Lung microvascular endothelial cell (primary cell): ENCODE measurements at regions not wholly inside any gene's neighbourhood (a gene's known extent, or its start where the extent isn't known, plus 50 kb on each side); places are given as distances from the start of the nearest gene placed in this dataset.

Source experiments
- DNase-seq, 2 donors: peaks; one replicate each; pipeline versions ENCODE4 v3.0.0 to v3.0.0-alpha.2; 2010; ENCODE audit warnings: low read depth in 2 of 2

DNA sequence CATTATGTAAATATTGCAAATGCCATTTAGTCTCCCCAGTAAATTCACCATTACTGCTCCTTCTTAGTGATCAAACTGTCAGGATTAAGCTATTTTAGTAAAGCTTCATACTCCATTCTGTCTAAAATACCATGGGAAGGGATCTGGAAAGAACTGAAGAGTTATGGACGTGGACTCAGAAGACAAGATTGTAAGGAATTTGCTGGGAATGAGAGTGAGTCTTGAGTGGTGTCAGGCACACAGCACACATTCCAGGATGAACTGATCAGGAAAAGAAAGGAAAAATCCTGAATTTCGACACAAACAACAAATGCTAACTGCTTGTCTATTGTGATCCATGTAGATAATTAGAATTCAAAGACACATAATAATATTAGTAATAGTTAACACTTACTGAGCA, 311.0 kb downstream of the CENPC start:
- DNase-seq, result no peak

- DNase-seq, result no peak
Observed at GRCh38 chr4:67229148-67229547, 316.2 kb downstream of the CENPC start.

GRCh38 chr4:67220861-67221260, 324.4 kb downstream of the CENPC start:
- no peak for DNase-seq

DNA sequence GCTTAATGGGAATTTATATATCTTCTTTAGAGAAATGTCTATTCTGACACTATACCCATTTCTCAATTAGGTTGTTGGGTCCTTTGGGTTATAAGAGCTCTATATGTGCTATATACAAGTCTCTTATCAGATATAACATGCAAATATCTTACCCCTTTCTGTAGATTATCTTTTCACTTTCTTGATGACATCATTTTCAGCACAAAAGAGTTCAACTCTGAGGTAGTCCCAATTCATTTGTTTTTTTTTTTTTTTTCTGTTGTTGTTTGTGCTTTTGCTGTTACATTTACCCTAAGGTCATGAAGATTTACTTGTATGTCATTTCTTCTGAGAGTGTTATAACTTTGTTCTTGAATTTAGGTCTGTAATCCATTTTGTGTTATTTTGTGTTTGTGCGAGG, 326.4 kb downstream of the CENPC start:
- no peak for DNase-seq

- DNase-seq, result no peak
Observed at GRCh38 chr4:67207941-67208441, 337.3 kb downstream of the CENPC start.

DNA sequence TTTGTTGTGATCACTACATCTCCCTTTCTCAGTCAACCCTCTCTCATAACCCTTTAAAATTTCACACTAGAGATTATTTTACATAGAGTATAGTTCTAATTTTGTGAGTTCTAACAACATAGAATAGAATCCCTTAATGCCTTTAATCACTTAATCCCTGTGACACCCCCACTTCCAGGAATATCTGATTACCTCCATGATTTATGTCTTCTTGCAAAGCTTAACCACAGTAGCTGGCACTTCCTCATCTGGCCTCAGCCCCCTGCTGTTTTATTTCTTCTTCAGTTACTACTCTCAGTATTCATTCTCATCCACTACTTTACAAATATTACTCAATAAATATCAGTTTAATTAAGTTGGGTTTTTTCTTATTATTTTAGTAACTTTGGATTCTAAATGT, 340.9 kb downstream of the CENPC start:
- no peak for DNase-seq

DNA sequence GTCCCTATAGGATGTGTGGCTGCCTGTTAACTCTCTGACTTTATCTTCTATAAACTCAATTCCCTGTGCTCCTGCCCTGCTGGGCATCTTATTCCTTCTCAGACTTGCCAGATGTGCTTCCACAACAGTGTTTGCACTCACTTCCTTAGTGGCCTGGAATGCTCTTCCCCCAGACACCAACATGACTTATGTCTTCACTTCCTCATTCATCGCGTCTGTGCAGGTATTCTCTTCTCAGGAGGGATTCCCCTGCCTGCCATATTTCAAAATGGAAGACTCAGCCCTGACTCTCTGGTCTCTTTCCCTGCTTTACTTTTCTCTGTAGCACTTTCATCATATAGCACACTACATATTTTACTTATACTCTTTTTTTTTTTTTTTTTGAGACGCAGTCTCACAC, 344.0 kb downstream of the CENPC start:
- no peak for DNase-seq

- peak; percentile 8 to 17 for DNase-seq
Observed at GRCh38 chr4:67198727-67199126, 346.6 kb downstream of the CENPC start.

DNA sequence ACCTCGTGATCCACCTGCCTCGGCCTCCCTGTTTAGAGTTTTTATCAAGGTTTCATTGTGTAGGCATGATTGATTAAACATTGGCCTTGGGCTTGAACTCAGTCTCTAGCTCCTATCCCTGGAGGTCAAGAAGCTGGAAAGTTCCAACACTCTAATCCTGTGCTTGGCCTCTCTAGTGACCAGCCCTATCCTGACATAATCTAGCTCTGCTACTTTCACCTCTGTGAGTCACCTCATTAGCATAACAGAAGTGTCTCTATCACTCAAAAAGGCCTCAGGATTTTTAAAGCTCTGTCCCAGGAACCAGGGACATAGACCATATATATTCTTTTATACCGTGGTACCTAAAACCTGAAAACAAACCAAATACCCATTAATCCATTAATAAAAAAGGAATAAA, 377.5 kb downstream of the CENPC start:
- DNase-seq, result no peak

GRCh38 chr4:67162690-67163089, 382.6 kb downstream of the CENPC start:
- no peak for DNase-seq

- no peak for DNase-seq
Observed at GRCh38 chr4:67161311-67161710, 384.0 kb downstream of the CENPC start.

GRCh38 chr4:67160394-67160793, 384.9 kb downstream of the CENPC start:
- no peak for DNase-seq

DNA sequence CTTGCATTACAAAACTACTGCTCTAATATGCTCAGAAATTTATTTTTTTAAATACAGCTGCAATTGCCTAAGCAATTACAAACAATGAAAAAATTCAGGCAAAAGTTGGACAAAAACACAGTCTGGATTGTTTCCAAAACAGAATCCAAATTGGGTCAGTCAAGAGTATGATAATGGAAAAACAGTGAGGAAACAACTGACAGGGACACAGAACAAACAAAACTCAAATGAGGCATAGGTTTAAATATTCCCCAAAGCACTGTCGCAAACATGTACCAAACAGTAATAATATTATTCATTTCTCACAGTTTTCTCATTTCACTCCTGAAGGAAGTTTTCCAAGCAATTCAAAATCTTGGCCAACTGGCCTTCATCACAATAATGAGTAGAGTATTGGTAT, 386.6 kb downstream of the CENPC start:
- no peak for DNase-seq

DNA sequence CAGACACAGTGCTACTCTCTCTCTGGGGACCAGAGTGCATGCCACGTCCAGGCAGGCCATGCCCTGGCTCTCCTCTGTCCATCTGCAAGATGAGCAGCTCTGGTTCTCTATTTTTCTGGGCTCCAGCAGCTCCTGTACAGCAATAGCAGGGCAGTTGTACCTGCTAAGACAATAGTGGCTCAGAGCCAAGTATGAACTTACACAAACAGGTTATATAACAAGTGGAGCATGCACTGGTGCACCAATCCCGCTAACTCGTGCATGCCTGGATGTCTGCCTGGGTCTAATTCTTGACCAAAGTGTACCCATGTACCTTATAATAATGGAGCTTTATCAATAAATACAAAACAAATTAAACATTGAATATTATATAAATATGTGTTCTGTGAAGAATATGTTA, 392.3 kb downstream of the CENPC start:
- DNase-seq, result peak in 1 of 2 donors; percentile 32

DNA sequence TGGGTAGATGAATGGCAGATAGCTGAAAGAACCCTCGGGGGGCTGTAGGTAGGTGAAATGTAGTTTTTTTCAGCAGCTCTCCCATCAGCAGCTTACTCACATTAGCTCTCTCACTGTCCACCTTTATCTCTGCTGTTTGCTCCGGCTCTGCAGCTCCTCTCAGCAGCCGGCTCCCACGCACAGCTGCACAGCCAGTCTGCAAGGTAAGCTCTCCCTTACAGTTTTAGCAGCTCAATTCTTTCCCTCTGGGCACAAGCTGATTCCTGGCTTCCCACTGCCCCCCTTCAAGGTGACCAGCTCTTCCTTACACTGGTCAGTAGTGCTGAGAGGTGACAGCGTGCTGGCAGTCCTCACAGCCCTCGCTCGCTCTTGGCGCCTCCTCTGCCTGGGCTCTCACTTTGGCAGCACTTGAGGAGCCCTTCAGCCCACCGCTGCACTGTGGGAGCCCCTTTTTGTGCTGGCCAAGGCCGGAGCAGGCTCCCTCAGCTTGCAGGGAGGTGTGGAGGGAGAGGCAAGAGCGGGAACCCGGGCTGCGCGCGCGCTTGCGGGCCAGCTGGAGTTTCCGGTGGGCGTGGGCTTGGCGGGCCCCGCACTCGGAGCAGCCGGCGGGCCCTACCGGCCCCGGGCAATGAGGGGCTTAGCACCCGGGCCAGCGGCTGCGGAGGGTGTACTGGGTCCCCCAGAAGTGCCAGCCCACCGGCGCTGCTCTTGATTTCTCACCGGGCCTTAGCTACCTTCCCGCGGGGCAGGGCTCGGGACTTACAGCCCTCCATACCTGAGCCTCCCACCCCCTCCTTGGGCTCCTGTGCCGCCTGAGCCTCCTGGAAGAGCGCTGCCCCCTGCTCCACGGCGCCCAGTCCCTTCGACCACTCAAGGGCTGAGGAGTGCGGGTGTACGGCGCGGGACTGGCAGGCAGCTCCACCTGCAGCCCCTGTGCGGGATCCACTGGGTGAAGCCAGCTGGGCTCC, 393.6 kb downstream of the CENPC start:
- no peak for DNase-seq

- DNase-seq, result no peak
Observed at GRCh38 chr4:67141586-67141985, 403.7 kb downstream of the CENPC start.

GRCh38 chr4:67134616-67135015, 410.7 kb downstream of the CENPC start:
- DNase-seq, result peak in 1 of 2 donors; percentile 4

DNA sequence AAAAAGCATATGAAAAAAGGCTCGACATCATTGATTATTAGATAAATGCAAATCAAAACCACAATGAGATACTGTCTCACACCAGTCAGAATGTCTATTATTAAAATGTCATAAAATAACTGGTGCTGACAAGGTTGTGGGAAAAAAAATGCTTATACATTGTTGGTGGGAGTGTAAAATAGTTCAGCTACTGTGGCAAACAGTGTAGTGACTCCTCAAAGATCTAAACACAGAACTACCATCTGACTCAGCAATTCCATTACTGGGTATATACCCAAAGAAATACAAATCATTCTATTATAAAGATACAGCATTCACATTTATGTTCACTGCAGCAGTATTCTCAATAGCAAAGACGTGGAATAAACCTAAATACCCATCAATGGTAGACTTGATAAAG, 412.1 kb downstream of the CENPC start:
- DNase-seq, result no peak

- no peak for DNase-seq
Observed at GRCh38 chr4:67131224-67131623, 414.1 kb downstream of the CENPC start.

DNA sequence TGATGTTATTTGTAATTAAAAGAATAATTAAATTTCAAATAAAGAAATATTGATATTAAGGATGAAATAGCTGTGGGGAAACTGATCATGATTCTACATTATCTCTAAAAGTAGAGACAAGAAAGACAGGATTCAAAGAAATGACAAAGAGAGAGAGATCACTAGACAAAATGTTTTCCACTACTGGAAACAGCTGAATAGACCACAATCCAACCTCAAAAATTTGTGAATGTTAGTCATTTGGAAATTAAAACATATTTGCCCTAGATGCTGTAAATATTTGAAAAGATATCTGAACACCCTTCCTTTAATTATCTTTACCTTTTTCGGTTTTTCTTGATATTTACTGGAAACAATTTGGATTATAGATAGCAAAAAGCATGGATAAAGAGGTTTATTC, 414.9 kb downstream of the CENPC start:
- DNase-seq, result no peak

- DNase-seq, result no peak
Observed at GRCh38 chr4:67126570-67126969, 418.7 kb downstream of the CENPC start.

- no peak for DNase-seq
Observed at GRCh38 chr4:67125636-67126514, 419.4 kb downstream of the CENPC start.
